Lower leg skin (tissue), 3 donors: ENCODE measurements at regions not wholly inside any gene's neighbourhood (a gene's known extent, or its start where the extent isn't known, plus 50 kb on each side); places are given as distances from the start of the nearest gene placed in this dataset.

Experiments used
- POLR2A ChIP-seq, 2 donors: fragments of 450-650 bp; IDR thresholded peaks; one replicate each; pipeline ENCODE4 v1.6.1; 2016 to 2017; ENCODE audit warnings: antibody characterized with exemption in 2 of 2, mild to moderate bottlenecking in 1 of 2, moderate library complexity in 1 of 2
- TF ChIP-seq, protein P1 (sequence below), 3 donors: fragments of 450-650 bp; IDR thresholded peaks; one replicate each; pipeline ENCODE4 v1.5.1; 2016; ENCODE audit warnings: antibody characterized with exemption in 3 of 3, mild to moderate bottlenecking in 3 of 3, moderate library complexity in 2 of 3

DNA sequence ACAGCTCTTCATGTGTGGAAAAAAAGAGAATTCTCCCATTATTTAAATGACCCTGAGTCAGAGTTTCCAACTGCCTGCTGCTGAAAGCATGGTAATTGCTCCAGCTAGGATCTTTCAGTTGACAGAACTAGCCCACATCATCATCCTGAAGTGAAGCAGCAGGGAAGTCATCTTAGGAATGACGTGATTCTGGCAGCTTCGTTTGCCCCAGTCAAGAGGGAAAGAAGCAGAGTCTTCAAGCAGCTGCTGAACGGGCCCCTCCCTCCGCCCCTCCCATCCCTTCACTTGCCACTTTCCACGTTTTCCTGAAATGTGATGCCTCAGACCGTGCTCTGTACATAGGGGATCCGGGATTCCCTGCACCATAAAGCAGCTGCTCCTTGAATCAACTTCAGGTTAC, 455.0 kb upstream of the TMEM132C start:
- no peak for TF ChIP-seq POLR2A (IDR thresholded peaks at IDR 0.05)
- TF ChIP-seq, protein P1, sequence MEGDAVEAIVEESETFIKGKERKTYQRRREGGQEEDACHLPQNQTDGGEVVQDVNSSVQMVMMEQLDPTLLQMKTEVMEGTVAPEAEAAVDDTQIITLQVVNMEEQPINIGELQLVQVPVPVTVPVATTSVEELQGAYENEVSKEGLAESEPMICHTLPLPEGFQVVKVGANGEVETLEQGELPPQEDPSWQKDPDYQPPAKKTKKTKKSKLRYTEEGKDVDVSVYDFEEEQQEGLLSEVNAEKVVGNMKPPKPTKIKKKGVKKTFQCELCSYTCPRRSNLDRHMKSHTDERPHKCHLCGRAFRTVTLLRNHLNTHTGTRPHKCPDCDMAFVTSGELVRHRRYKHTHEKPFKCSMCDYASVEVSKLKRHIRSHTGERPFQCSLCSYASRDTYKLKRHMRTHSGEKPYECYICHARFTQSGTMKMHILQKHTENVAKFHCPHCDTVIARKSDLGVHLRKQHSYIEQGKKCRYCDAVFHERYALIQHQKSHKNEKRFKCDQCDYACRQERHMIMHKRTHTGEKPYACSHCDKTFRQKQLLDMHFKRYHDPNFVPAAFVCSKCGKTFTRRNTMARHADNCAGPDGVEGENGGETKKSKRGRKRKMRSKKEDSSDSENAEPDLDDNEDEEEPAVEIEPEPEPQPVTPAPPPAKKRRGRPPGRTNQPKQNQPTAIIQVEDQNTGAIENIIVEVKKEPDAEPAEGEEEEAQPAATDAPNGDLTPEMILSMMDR (IDR thresholded peaks at IDR 0.05): no peak
